Activated CD4-positive, alpha-beta T cell treated with anti-CD3 and anti-CD28 coated beads for 24 hours (primary cell): ENCODE measurements at regions not wholly inside any gene's neighbourhood (a gene's known extent, or its start where the extent isn't known, plus 50 kb on each side); places are given as distances from the start of the nearest gene placed in this dataset.
"Not testable (repeated sequence)": the region's sequence is repeated elsewhere in the genome, so short reads cannot be mapped to it uniquely, and the experiment has no call there.

Experiments
- DNase-seq, 2 donors: peaks; one replicate each; pipeline ENCODE4 v3.0.0-alpha.2; 2020; ENCODE audit warnings: low read depth in 2 of 2

DNA sequence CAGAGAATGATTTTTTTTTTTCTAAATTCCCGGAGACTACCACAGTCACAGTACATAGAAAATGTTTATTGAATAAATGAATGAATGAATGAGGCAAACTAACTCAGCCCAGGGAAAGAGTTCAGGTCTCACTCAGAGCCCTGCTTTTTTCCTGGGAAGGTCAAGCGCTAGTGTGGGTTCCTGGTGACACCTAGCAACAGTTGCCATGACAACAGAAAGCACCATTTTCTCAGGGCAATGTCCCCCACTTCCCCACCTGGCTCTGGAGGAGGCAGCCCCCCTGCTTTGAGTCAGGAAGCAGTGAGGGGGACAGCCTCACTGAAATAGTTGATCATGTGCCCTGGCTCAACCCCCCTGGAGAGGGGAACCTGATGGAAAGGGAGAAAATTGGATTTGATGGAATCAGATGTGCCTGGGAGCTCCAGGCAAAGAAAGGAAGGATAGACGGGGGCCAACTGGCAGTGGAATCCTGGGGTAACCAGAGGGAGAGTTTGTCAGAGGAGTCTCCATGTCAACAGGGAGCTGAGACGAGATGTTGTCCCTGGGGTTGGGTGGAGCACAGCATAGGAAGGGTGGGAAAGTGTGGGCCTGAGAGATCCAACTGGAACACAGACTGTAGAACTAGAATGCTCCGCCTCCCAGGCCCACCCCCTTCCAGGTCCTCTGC lies 242.2 kb upstream of the CCL2 start:
- DNase-seq: no peak

DNA sequence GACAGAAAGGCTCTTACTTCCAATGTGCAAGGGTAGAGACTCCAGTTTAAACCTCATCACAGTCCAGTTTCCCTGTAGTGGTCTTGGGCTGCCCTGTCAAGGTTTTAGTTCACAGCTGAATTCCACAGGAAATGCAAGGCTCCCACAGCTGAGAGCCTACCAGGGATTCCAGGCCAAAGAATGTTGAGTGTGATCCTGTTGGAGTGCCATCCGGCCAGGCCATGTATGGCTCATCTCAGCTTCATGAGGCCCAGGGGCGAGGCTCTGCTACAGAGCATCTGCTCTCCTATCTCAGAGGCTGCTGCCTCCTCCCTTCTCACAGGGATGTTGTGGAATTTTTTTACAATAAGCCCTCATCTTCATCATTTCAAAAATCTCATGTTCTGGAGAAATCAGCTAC lies 239.8 kb upstream of the CCL2 start:
- no peak for DNase-seq

DNA sequence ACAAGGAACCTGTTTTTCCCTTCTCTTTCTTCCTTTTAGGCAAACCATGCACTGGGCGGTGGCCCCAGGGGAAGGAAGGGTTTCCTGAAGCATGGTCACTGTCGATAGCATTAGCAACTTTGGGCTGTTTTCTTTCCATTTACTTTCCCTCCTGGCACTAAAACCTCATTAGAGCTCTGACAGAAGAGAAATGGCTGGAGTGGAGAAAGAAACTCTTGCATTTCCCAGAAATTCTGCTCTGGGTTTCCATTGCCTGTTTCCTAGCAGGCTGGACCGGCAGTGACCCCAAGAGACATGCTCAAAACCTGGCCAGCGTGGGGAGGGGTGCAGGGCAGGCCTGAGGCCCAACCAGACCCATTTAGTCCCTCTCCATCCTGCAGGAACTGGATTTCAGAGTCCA lies 230.7 kb upstream of the CCL2 start:
- DNase-seq: no peak

DNA sequence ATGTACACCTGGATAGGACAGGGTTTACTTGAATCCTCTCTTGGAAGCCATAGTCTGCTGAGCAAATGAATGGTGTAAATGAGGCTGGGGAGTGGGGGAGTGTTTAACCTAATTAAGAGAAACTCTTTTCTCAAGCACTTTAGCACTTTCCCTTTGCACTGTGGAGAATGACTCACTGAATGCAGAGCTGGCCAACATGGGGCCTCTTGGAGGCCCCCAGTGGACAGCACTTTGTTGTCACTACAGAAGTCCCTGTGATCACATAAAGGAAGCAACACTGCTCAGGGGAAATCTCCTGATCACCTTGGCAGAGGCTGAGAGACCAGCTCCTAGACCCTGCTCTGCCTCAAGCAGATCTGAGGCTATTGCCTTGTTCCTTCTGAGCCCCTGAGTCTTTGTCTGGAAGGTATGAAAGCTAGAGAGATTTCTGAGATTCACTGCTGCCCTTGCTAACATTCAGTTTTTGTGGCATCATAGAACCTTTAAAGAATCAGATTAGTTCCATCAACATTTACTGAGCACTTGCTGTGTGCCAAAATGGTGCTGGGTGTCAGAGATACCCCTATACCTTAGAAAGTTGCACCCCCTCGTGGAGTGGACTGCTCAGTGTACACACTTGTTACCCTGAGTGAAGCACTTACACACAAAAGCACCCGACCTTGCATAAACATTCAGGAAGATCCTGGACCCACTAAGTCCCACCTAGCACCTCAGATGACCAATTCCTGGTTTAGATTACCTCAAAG lies 230.1 kb upstream of the CCL2 start:
- no peak for DNase-seq

DNA sequence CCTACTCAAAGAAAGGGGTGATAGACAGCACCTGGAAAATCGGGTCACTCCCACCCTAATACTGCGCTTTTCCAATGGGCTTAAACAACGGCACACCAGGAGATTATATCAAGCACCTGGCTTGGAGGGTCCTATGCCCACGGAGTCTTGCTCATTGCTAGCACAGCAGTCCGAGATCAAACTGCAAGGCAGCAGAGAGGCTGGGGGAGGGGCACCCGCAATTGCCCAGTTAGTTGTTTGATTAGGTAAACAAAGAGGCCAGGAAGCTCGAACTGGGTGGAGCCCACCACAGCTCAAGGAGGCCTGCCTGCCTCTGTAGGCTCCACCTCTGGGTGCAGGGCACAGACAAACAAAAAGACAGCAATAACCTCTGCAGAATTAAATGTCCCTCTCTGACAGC lies 224.5 kb upstream of the CCL2 start:
- not testable (repeated sequence) for DNase-seq

DNA sequence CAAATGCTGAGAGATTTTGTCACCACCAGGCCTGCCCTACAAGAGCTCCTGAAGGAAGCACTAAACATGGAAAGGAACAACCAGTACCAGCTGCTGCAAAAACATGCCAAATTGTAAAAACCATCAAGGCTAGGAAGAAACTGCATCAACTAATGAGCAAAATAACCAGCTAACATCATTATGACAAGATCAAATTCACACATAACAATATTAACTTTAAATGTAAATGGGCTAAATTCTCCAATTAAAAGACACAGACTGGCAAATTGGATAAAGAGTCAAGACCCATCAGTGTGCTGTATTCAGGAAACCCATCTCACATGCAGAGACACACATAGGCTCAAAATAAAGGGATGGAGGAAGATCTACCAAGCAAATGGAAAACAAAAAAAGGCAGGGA lies 222.8 kb upstream of the CCL2 start:
- not testable (repeated sequence) for DNase-seq

DNA sequence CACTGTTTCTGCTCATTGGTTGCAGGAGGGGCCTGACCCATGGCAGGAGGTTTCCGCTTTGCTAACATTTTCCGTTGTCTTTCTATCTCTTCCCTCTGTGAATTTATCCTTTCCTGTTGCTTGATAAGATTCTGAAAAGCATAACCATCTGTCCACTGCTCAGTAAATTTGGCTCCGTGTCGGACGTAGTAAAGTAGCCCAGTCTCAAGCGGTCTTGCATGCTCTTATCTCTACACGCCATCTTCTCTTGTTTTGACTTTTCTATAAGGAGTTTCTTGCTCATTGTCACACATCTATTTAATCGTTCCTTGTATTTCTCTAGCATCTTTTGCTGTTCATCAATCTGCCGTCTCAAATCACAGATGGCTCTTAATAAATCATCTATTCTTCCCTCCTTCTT lies 216.3 kb upstream of the CCL2 start:
- not testable (repeated sequence) for DNase-seq

DNA sequence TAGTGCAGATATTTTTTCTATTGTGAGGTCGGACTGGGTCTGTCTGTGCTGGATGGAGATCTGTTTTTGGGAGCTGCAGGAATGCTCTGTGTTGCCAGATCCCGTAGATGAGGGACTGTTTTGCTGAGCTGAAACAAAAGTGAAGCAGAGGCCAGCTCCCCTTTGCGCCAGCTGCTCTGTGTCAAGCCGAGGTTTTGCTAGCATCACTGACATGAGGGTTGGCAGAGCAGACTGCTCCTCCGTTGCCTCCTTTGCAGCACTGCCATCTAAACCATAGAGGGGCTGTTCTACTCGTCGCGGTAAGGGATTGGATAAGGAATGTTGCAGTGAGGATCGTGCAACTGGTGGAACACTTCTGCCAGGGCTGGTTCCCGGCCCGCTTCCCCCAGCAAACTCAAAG lies 215.9 kb upstream of the CCL2 start:
- not testable (repeated sequence) for DNase-seq

DNA sequence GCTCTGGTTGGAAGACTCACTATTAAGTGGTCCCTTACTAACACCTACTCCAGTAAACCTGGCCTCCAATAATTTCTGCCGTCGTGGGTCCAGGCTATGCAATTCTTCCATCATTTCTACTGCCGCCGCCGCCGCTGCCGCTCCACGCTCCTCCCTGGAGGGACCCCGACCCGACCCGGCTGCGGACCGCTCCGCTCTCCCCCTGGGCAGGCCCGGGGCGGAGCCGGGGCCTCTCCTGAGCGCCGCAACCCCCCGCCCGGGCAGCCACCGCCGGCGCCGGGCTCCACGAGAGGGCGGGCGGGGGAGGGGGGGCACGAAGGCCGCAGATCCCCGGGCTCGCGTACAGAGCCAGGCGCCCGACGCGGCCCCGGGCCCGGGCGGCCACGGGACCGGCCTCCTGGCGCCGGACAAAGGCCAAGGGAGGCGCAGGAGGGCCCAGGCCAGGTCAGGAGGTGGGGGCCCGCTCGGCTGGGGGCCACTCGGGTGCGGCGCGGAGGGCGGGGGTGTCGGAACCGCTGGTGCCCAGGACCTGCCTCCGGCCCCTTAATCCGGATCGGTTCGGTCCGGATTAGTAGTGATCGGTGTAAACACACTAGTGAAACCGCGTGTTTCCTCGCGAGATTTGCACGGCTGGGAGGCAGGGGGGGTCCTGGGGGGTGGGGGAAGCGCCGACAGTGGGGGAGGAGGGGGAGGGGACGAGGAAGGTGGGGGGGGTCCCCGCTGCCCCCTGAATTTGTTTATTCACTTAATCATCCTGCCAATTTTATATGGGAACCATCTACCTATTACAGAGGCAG lies 215.1 kb upstream of the CCL2 start:
- not testable (repeated sequence) for DNase-seq

DNA sequence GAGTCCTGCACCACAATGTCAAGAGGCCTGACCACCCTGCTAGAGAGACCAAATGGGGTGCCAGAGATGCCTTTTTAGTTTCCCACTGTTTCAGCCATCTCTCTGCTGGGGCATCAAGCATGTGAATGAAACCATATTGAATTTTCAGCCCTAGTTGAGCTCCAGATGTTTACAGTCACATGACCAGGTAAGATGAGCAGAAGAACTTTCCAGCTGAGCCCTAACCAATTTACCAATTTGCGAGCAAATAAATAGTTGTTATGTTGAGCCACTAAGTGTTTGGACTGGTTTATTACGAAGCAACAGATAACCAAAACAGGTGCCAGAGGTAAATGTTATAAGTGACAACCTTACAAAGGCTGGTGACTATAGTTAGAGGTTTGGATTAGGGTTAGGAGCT lies 209.1 kb upstream of the CCL2 start:
- no peak for DNase-seq

DNA sequence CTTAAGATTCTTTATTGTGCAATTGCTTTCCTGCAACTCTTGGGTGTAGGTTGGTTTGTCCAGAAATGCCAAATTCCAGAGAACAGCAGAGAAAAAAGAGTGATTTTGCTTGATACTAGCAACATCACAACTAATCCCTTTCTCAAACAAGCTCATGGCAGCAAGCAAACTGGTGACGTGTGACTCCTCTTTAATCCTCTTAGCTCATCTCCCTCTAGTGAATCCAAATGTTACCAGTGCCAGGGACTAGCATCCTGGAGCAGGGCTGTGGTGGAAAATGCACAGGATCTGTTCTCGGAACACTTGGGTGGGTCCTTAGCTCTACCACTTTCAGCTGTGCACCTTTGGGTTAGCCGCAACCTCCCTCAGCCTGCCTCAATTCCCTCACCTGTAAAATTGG lies 204.0 kb upstream of the CCL2 start:
- DNase-seq: no peak

DNA sequence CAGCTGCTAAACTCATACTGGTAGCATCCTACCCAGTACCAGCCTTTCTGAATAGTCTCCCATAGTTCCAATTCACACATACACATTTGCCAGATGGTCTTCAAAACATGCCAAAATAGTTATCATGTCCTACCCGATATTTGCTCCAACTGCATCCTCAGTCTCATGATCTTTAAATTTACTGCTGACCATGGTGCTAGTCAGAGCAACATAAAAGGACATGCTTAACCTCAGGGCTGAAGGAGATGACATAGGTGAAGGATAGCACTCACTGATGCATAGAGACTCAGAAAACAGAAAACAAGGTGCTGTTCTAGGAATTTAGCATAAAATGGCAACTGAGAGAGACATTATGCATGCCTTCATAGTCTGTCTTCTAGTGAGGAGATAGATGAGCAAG lies 200.6 kb upstream of the CCL2 start:
- DNase-seq: no peak

DNA sequence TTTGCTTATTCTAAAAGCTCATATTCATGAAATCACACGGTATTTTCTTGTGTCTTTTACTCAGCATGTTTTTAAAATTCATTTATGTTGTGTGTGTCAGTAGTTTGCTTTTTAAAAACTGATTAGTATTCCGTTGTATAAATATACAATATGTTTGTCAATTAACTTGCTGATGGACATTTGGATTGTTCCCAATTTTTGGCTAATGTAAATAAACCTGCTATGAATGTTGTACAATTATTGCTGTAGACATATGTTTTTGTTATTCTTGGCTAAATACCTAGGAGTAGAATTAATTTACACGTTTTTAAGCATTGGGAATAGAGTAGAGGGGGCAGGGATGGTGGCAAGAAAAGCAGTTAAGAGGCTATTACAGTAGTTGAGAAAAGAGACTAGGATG lies 199.5 kb upstream of the CCL2 start:
- DNase-seq: no peak

DNA sequence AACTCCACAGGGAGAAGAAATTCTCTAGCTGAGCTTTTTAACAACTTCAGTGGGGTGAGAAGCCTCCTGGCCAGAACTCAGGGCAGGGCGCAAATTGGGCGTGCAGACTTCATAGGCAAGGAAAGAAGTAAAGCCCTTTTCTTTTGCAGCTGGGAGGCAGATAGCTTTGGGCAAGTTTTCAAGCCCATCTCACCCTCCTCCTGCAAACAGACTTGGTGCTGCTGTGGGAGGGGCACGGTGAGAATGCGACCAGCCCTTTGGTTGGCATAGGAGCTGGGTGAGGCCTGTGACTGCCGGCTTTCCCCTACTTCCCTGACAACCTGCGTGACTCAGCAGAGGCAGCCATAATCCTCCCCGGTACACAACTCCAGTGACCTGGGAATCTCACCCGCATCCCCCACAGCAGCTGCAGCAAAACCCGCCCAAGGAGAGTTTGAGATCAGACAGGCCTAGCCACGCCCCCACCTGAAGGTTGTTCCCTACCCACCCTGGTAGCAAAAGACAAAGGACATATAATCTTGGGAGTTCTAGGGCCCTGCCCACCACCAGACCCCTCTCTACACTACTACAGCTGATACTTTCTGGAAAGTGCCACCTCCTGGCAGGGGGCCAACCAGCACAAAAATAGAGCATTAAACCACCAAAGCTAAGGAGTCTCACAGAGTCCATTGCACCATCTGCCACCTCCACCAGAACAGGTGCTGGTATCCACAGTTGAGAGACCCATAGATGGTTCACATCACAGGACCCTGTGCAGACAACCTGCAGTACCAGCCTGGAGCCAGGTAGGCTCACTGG lies 195.5 kb upstream of the CCL2 start:
- no peak for DNase-seq

DNA sequence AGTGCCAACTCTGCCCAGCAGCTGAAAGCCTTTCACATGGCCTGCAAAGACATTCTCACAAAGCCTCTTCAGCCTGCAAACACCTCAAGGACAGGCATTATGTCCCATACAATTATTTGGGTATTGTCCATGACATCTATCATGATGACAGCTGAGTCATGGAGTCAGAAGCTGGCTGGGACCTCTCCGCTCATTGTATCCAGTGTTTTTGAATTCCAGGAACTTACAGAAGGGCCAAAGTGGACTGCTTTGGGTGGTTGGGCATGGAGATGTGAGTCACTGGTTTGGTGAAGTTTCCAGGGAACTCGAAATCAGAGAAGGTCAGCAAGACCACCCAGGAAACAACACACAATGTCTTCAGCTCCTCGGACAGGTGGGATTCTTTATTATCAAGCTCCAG lies 188.6 kb upstream of the CCL2 start:
- DNase-seq: no peak

DNA sequence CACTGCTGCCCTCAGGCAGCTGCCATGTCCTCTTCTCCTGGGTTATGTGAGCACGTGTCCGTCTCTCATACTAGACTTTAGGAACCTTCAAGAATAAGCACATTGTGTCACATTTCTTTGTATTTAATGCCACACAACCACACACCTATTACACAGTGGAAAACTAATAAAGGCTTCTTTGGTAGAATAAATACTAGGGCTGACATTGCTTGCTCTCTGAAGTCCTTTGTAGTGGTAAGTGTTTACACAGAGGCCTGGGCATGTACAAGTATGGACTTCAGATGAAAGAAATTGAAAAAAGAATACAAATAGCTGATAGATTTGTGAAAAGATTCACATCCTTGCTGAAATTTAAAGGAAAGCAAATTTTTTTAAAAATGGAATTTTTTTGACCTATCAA lies 188.1 kb upstream of the CCL2 start:
- DNase-seq: no peak

DNA sequence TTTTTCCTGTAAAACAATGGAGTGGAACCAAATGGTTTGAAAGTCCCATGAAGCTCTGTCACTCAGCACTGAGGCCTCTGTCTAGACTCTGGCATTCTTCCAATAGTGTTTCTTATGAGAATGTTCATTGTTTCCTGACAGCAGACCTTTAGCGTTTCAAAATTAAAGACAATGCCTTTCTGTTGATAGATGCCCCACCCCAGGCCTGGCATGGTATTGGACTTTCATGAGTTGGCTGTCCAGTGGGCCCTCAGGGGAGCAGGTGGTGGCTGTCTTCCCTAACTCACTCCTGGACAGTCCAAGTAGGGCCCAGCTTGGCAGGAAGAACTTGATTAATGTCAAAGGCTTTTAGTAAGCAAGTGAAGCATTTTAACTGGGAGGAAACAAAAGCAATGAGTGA lies 186.5 kb upstream of the CCL2 start:
- no peak for DNase-seq

DNA sequence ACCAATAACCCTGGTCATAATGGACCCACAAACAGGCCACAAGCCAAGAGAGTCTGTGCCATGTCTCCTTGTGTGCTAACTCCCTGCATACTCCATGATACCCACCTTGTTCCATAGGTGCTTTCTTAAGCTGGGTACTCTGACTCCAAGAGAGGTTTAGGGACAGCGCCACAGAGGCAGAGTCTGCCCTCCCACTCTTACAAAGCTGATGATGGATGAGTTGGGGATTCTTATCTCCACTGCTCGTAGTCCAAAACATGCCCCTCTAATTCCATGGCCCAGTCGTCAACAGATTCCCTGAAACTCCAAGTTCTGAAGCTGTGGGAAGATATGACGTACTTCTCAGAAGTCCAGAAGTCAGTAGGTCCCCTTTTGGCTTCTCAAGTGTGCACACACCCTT lies 184.4 kb upstream of the CCL2 start:
- DNase-seq: no peak

DNA sequence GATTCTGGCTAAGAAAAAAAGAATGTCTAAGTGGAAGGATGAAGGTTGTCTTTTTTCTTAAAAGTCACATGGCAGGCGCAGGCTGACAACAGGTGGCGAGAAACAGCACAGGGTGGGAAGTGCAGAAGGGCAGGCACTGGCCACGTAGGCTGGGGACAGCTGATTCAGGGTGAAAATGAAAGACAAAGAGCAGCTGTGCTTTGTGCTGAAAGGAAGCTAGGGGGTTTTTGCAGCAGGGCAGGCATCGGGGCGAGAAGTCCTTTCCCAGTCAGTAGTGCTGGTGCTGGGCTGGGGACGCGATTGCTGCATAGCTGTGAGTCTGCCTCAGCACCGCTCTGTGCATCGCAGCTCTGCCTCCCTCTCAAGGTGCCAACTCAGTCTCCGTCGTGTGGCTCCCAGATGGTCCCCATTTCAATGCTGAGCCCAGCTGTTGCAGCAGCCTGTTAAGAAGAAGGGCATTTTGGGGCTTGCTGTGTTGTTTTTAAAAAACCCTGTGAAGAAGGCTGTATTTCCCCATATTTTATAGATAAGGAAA lies 183.1 kb upstream of the CCL2 start:
- no peak for DNase-seq

DNA sequence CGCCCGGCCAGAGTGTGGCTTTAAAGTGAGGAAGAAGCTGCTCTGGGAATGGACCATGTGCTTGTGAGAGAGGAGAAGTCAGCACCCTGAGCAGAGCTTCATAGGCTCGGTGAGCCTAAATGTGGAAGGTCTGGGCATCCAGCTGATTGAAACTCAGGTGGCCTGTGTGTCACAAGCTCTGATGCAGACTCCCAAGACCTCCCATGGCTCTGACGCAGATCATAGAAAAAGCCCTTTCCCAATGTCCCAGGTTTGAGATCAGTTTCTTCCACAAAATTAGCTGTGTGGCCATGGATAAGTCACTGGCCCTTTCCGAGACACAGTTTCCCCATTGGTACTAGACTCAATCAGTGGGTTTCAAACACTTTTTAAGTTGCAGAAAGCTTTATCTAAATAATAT lies 180.0 kb upstream of the CCL2 start:
- no peak for DNase-seq

DNA sequence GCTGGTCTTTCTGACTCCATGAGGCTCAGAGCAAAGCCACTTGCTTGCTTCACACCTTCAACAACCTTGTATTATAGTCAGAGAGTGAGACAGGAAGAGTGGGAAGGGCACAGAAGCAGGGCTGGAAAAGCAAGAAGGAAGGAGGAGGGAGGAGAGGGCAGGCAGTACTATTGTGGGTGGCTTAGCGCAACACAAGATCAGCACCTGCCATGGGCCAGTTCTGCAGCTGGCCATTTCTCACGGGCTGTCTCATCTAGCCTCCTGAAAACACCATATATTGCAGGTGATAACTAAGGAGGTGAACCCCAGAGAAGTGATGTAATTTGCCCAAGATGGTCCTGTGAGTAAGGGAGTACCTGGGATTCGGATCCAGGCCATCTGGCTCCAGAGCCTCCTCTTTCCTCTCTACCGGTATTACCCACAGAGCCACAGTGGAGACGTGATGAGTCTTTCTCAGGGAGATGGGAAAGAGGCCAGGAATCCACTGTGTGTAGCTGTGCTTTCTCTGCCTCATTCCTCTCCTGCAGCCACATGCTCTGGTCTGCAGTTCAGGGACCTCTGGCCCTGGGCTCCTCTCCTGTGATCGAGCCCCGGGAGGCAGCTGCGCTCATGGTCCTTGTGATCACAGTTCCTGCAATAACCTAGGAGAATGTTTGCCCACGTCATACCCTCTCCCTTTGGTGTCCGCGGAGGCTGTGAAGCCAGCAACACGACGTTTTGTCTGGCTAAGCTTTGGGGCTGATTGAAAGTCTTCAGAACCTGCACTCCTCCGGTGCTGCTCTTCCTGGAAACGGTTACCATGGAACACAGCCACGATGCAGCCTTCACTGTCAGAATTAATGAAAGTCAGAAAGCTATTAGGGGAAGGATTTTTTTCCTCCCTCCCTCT lies 178.1 kb upstream of the CCL2 start:
- DNase-seq: no peak
